Activated T-cell treated with anti-CD3 and anti-CD28 coated beads, Interleukin-2, amount 50 U/mL, for 72 hours (primary cell): ENCODE measurements at regions not wholly inside any gene's neighbourhood (a gene's known extent, or its start where the extent isn't known, plus 50 kb on each side); places are given as distances from the start of the nearest gene placed in this dataset.
A peak's percentile ranks its signal among the peaks of the same experiment; 100 is the strongest.

ENCODE experiments used
- ATAC-seq, 2 donors: fragments of 150-1000 bp; cut with Tn5 transposase; replicated peaks in 1 of 2; 2 replicates each; pipeline ENCODE4 v1.10.0; 2021; ENCODE audit warnings: moderate library complexity in 2 of 2, mild to moderate bottlenecking in 1 of 2
- DNase-seq, 2 donors: peaks; one replicate each; pipeline ENCODE4 v3.0.0; 2021 to 2022; ENCODE audit warnings: mixed read lengths in 1 of 2
- H3K27ac Mint-ChIP-seq: one replicate; pipeline ENCODE4 v1.8.0; 2022; ENCODE audit warnings: mild to moderate bottlenecking, moderate library complexity, mixed read lengths
- H3K27me3 Mint-ChIP-seq: one replicate; pipeline ENCODE4 v1.8.0; 2022; ENCODE audit warnings: low read depth, mixed read lengths
- H3K36me3 Mint-ChIP-seq, 2 donors: one replicate each; pipeline ENCODE4 v1.8.0; 2022; ENCODE audit warnings: mixed read lengths in 2 of 2, mild to moderate bottlenecking in 1 of 2; ENCODE audit not compliant: insufficient read depth in 2 of 2
- H3K4me1 Mint-ChIP-seq: one replicate; pipeline ENCODE4 v1.8.0; 2022; ENCODE audit warnings: low read depth, mixed read lengths
- H3K4me3 Mint-ChIP-seq, 2 donors: one replicate each; pipeline ENCODE4 v1.8.0; 2022; ENCODE audit warnings: mild to moderate bottlenecking in 2 of 2, mixed read lengths in 2 of 2, moderate library complexity in 2 of 2
- H3K9me3 Mint-ChIP-seq, 2 donors: one replicate each; pipeline ENCODE4 v1.8.0; 2022; ENCODE audit warnings: mixed read lengths in 2 of 2

GRCh38 chr18:39421276-39421675, 1855.7 kb upstream of the CELF4 start:
- DNase-seq (no peak), ATAC-seq (no peak)
- Mint-ChIP-seq H3K27ac (no peak overlapping the region), H3K4me3 (no peak overlapping the region), H3K36me3 (peaks cover 0 to 3% of the 10 kb centered on the region in 2 donors), H3K4me1 (no peaks in the 10 kb centered on the region), H3K9me3 (peaks cover 9 to 10% of the 10 kb centered on the region in 2 donors), H3K27me3 (no peaks in the 10 kb centered on the region)

DNA sequence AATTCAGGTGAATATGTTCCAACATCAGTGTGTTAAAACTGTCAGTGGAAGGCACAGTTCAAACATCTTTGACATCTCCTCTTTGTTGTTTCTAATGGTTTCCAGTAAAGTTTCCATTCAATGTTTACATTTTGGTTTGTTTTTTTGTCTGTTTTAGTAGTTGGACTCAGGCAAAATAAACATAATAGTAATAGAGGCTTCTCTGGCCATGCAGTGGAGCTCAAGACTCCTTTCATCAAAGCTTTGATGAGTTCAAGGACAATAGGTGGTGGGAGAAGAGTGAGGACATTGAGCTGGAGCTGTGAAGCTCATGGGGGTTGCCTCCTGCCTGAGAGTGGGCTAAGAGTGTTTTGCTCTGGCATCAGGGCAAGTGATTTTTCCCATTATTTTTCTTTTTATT, 1853.7 kb upstream of the CELF4 start:
- H3K36me3 Mint-ChIP-seq = peaks cover 0 to 3% of the 10 kb centered on the region in 2 donors
- DNase-seq = no peak
- no peak overlapping the region for H3K4me3 Mint-ChIP-seq
- H3K27ac Mint-ChIP-seq = no peak overlapping the region
- H3K9me3 Mint-ChIP-seq = peaks cover 7 to 9% of the 10 kb centered on the region in 2 donors
- H3K27me3 Mint-ChIP-seq = no peaks in the 10 kb centered on the region
- ATAC-seq = no peak
- H3K4me1 Mint-ChIP-seq = peaks cover 2% of the 10 kb centered on the region

DNA sequence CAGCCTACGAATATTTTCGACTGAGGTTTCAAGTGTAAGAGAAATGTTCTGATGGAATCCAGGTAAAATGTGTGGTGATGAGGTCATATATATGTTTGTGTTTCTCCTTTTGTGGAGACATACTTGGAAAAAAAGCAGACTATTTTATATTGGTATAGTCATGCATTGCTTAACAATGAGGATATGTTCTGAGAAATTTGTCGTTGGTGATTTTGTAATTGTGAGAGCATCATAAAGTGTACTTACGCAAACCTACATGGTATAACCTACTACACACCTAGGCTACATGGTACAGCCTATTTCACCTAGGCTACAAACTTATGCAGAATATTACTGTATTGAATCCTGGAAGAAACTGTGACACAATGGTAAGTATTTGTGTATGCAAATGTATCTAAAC, 1849.9 kb upstream of the CELF4 start:
- H3K27me3 Mint-ChIP-seq = no peaks in the 10 kb centered on the region
- no peak for ATAC-seq
- peaks cover 9 to 10% of the 10 kb centered on the region in 2 donors for H3K9me3 Mint-ChIP-seq
- H3K4me1 Mint-ChIP-seq = peaks cover 12% of the 10 kb centered on the region
- no peak overlapping the region for H3K27ac Mint-ChIP-seq
- H3K36me3 Mint-ChIP-seq = peaks cover 0 to 3% of the 10 kb centered on the region in 2 donors
- no peak overlapping the region for H3K4me3 Mint-ChIP-seq
- no peak for DNase-seq

DNA sequence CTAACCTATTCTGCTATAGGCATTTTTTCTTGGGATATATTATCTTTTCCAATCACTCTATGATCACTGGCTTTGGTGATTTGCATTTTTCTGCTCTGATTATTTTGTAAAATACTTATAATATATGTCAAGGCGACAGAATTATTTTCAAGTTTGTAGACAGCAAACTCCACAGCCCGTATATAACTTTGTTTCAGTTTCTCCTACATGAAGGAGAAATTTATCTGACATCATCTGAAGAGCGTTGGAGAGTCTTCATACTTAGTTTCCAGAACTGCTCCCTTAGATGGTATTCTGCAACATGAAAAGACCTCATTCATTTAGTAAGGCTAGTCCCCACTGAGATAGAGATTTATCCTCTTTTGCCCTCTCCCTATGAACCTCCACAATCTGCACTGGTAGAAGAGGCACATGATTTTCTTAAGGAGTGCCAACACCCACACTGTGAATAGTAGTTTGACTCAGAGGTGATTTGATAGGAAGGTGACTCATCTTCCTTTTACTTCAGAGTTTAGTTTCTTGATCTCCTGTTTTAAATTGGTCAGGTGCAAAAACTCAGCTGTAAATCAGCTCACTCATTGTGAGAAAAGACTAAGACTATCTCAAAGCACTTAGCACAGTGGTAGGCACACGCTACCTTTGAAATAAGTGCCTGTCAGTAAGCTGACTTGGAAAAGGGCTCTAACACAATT, 1848.6 kb upstream of the CELF4 start:
- Mint-ChIP-seq H3K27me3 (no peaks in the 10 kb centered on the region), H3K36me3 (peaks cover 0 to 3% of the 10 kb centered on the region in 2 donors), H3K27ac (no peak overlapping the region), H3K9me3 (peaks cover 9 to 10% of the 10 kb centered on the region in 2 donors), H3K4me3 (peak overlapping the region; percentile 35 to 45), H3K4me1 (peaks cover 12% of the 10 kb centered on the region)
- ATAC-seq (peak; percentile 92 to 98), DNase-seq (peak in 1 of 2 donors; percentile 2)

- H3K27me3 Mint-ChIP-seq = no peaks in the 10 kb centered on the region
- no peaks in the 10 kb centered on the region for H3K36me3 Mint-ChIP-seq
- peaks cover 0 to 7% of the 10 kb centered on the region in 2 donors for H3K9me3 Mint-ChIP-seq
- no peaks in the 10 kb centered on the region for H3K4me1 Mint-ChIP-seq
- H3K4me3 Mint-ChIP-seq = no peak overlapping the region
- no peak overlapping the region for H3K27ac Mint-ChIP-seq
- DNase-seq = no peak
- ATAC-seq = no peak
Measured at GRCh38 chr18:39406941-39407340, 1841.3 kb upstream of the CELF4 start.

DNA sequence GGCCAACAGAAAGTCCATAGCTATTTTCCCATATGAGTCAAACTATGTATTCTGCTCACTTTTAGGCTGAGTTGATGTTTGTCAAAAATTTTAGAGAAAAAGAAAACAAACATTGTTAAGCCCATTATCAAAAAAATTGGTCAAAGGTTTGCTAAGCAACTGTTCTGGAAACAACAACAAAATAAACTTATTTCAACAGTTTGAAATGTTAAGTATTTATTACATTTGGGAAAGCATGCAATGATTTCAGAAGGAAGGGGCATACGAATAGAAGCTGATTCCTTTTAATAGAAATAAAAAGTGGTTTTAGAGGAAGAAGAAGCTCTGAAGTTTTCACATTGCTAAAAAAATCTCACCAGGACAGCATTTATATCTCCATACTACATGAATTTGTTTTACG, 1837.5 kb upstream of the CELF4 start:
- no peak for ATAC-seq
- no peaks in the 10 kb centered on the region for H3K4me1 Mint-ChIP-seq
- no peak overlapping the region for H3K4me3 Mint-ChIP-seq

DNA sequence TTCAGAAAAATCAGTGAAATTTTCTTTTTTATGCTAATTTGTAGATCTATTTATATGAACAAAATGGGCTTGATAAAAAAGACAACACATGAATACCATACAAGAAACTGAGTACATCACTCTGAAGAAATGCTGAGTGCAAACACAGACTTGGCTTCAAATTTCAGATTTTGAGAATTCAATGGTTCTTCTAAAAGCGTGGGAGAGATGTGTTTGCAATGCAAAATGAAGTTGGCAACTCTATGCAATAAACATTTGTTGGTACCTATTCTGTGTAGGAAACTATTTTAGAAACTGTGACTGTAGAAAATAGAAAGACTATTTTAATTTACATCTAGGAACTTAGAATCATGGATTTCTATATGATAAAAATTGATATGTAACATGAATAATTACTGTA, 1834.1 kb upstream of the CELF4 start:
- Mint-ChIP-seq H3K27ac (no peak overlapping the region), H3K4me3 (no peak overlapping the region), H3K9me3 (peaks cover 4 to 7% of the 10 kb centered on the region in 2 donors), H3K36me3 (no peaks in the 10 kb centered on the region), H3K4me1 (no peaks in the 10 kb centered on the region), H3K27me3 (no peaks in the 10 kb centered on the region)
- ATAC-seq = no peak
- no peak for DNase-seq

More for the DNA sequence above, 1837.5 kb upstream of the CELF4 start:
- no peak for DNase-seq
- Mint-ChIP-seq H3K36me3 (no peaks in the 10 kb centered on the region), H3K27ac (no peak overlapping the region), H3K27me3 (no peaks in the 10 kb centered on the region), H3K9me3 (peaks cover 1 to 4% of the 10 kb centered on the region in 2 donors)

DNA sequence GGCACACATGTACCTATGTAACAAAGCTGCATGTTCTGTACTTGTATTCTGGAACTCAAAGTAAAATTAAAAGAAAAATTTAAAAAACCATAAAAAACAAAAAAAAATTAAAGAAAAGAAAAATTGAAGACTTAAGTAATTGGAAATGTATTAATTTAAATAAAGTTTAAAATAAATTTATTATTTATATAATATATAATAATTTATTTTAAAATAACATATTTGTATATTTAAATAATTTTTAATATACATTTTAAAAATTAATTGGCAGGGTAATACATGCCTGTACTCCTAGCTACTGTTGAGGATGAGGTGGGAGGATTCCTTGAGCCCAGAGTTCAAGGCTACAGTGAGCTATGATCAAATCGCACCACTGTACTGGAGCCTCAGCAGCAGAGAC, 1830.6 kb upstream of the CELF4 start:
- DNase-seq (no peak), ATAC-seq (no peak)
- H3K27me3 Mint-ChIP-seq = no peaks in the 10 kb centered on the region
- H3K27ac Mint-ChIP-seq = no peak overlapping the region
- no peaks in the 10 kb centered on the region for H3K36me3 Mint-ChIP-seq
- H3K4me3 Mint-ChIP-seq = no peak overlapping the region
- no peaks in the 10 kb centered on the region for H3K4me1 Mint-ChIP-seq
- peaks cover 16 to 17% of the 10 kb centered on the region in 2 donors for H3K9me3 Mint-ChIP-seq

GRCh38 chr18:39389800-39390379, 1824.3 kb upstream of the CELF4 start:
- H3K36me3 Mint-ChIP-seq = peaks cover 0 to 3% of the 10 kb centered on the region in 2 donors
- H3K27ac Mint-ChIP-seq = no peak overlapping the region
- no peak overlapping the region for H3K4me3 Mint-ChIP-seq
- no peaks in the 10 kb centered on the region for H3K27me3 Mint-ChIP-seq
- DNase-seq (no peak), ATAC-seq (no peak)
- H3K9me3 Mint-ChIP-seq = peaks cover 15 to 20% of the 10 kb centered on the region in 2 donors
- H3K4me1 Mint-ChIP-seq = no peaks in the 10 kb centered on the region

DNA sequence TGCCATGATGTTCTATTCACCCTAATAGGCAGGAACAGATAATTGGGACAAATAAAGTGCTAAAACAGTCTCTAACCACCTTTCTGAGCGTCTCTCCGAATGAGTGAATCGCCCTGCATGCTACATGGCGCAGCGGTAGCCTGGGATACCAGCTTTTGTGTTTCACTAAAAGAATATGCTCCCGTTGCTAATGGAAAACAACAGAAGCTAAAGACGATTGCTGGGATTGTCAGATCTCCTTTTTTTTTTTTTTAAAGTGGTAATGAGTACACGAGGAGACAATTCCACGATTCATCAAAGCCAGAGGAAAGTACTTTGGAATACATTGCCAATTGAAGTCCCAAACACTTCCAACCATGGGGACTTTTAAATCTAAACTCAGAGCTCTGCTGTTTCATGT, 1815.3 kb upstream of the CELF4 start:
- Mint-ChIP-seq H3K27me3 (no peaks in the 10 kb centered on the region), H3K27ac (no peak overlapping the region), H3K36me3 (no peaks in the 10 kb centered on the region), H3K4me3 (no peak overlapping the region), H3K4me1 (no peaks in the 10 kb centered on the region), H3K9me3 (peaks cover 3% of the 10 kb centered on the region in 2 donors)
- ATAC-seq (no peak), DNase-seq (no peak)

DNA sequence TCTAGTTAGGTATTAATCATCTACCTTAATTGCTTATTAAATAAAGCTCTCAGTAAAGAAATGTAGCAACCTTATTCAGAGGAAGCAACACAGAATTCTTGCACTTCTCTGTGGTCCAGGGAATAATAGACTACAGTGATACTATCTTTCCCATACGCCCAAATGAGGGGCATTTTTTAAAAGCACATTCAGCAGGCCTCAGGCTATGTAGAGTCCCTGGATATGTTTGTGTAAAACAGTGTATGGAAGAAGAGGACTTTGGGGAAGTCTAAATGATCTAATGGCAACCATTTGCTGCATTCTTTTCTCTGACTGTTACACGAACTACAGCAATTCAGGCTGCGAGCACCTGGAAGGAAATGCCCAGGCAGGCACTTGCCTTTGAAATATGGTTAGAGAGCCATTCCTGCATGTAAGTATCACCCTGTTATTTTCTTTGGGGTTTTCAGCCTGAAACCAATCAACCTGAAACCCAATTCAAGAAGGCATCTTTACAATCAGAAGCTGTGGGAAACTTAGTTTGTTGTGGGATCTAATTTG, 1814.7 kb upstream of the CELF4 start:
- H3K36me3 Mint-ChIP-seq = no peaks in the 10 kb centered on the region
- no peak overlapping the region for H3K4me3 Mint-ChIP-seq
- DNase-seq (no peak), ATAC-seq (no peak)
- no peaks in the 10 kb centered on the region for H3K4me1 Mint-ChIP-seq
- H3K27ac Mint-ChIP-seq = no peak overlapping the region
- peaks cover 3% of the 10 kb centered on the region in 2 donors for H3K9me3 Mint-ChIP-seq
- H3K27me3 Mint-ChIP-seq = no peaks in the 10 kb centered on the region

GRCh38 chr18:39375066-39375465, 1809.5 kb upstream of the CELF4 start:
- H3K27ac Mint-ChIP-seq = no peak overlapping the region

DNA sequence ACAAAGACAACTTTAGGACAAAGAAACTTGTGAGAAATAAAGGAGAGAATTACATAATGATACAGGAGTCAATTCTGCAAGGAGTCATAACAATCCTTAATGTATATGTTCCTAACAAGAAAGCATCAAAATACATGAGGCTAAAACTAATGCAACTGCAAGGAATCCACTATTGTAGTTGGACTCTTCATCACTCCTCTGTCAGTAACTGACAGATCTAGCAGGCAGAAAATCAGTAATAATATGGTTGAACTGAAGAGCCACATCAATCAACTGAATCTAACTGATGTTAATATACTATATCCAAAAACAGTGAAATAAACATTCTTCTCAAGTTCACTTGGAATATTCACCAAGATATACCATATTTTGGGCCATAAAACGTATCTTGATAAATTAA, 1806.4 kb upstream of the CELF4 start:
- no peak for ATAC-seq

More at GRCh38 chr18:39375066-39375465, 1809.5 kb upstream of the CELF4 start:
- H3K27me3 Mint-ChIP-seq = no peaks in the 10 kb centered on the region
- no peak overlapping the region for H3K4me3 Mint-ChIP-seq
- H3K4me1 Mint-ChIP-seq = no peaks in the 10 kb centered on the region
- ATAC-seq (no peak), DNase-seq (no peak)
- H3K9me3 Mint-ChIP-seq = peaks cover 7 to 9% of the 10 kb centered on the region in 2 donors
- no peaks in the 10 kb centered on the region for H3K36me3 Mint-ChIP-seq

More for the DNA sequence above, 1806.4 kb upstream of the CELF4 start:
- no peaks in the 10 kb centered on the region for H3K27me3 Mint-ChIP-seq
- DNase-seq = no peak
- no peak overlapping the region for H3K4me3 Mint-ChIP-seq
- peaks cover 7 to 11% of the 10 kb centered on the region in 2 donors for H3K9me3 Mint-ChIP-seq
- no peaks in the 10 kb centered on the region for H3K4me1 Mint-ChIP-seq
- H3K36me3 Mint-ChIP-seq = no peaks in the 10 kb centered on the region
- no peak overlapping the region for H3K27ac Mint-ChIP-seq
